Effector memory CD8-positive, alpha-beta T cell (primary cell): ENCODE measurements at regions not wholly inside any gene's neighbourhood (a gene's known extent, or its start where the extent isn't known, plus 50 kb on each side); places are given as distances from the start of the nearest gene placed in this dataset.

Source experiments
- ATAC-seq: fragments of 150-1000 bp; cut with Tn5 transposase; replicated peaks from 2 replicates; pipeline ENCODE4 v1.10.0; 2021; ENCODE audit warnings: mild to moderate bottlenecking, moderate library complexity
- DNase-seq, 3 experiments: peaks; one replicate each; pipeline ENCODE4 v3.0.0; 2021
- H3K27ac Mint-ChIP-seq, 2 donors: one replicate each; pipeline ENCODE4 v1.8.0; 2022; ENCODE audit warnings: mild to moderate bottlenecking in 2 of 2, mixed read lengths in 2 of 2, moderate library complexity in 2 of 2
- H3K27me3 Mint-ChIP-seq, 2 donors: one replicate each; pipeline ENCODE4 v1.8.0; 2022; ENCODE audit warnings: mixed read lengths in 2 of 2
- H3K36me3 Mint-ChIP-seq: one replicate; pipeline ENCODE4 v1.8.0; 2022; ENCODE audit warnings: mild to moderate bottlenecking, moderate library complexity, mixed read lengths; ENCODE audit not compliant: insufficient read depth
- H3K4me1 Mint-ChIP-seq, 2 donors: one replicate each; pipeline ENCODE4 v1.8.0; 2022; ENCODE audit warnings: low read depth in 2 of 2, mixed read lengths in 2 of 2
- H3K4me3 Mint-ChIP-seq, 2 donors: one replicate each; pipeline ENCODE4 v1.8.0; 2022; ENCODE audit warnings: mild to moderate bottlenecking in 2 of 2, mixed read lengths in 2 of 2, moderate library complexity in 2 of 2
- H3K9me3 Mint-ChIP-seq, 2 donors: one replicate each; pipeline ENCODE4 v1.8.0; 2022; ENCODE audit warnings: mixed read lengths in 2 of 2

GRCh38 chr4:56212774-56213173 is 174.5 kb downstream of the AASDH start:
- H3K4me3 Mint-ChIP-seq, result no peak overlapping the region
- ATAC-seq, result no peak
- no peak overlapping the region for H3K27ac Mint-ChIP-seq
- H3K4me1 Mint-ChIP-seq, result no peaks in the 10 kb centered on the region
- peaks cover 6 to 14% of the 10 kb centered on the region in 2 donors for H3K27me3 Mint-ChIP-seq
- no peak for DNase-seq
- H3K9me3 Mint-ChIP-seq, result peaks cover 4 to 8% of the 10 kb centered on the region in 2 donors
- H3K36me3 Mint-ChIP-seq, result no peaks in the 10 kb centered on the region

GRCh38 chr4:56211202-56211601 is 176.1 kb downstream of the AASDH start:
- Mint-ChIP-seq H3K27me3 (peaks cover 6 to 8% of the 10 kb centered on the region in 2 donors), H3K4me3 (no peak overlapping the region), H3K9me3 (peaks cover 4 to 8% of the 10 kb centered on the region in 2 donors), H3K36me3 (no peaks in the 10 kb centered on the region), H3K4me1 (no peaks in the 10 kb centered on the region), H3K27ac (no peak overlapping the region)
- no peak for DNase-seq
- no peak for ATAC-seq

- Mint-ChIP-seq H3K4me3 (no peak overlapping the region), H3K36me3 (no peaks in the 10 kb centered on the region), H3K27ac (no peak overlapping the region), H3K9me3 (peaks cover 4 to 8% of the 10 kb centered on the region in 2 donors), H3K4me1 (no peaks in the 10 kb centered on the region), H3K27me3 (peaks cover 4 to 6% of the 10 kb centered on the region in 2 donors)
- DNase-seq (no peak), ATAC-seq (no peak)
Measured at GRCh38 chr4:56210397-56210796, 176.9 kb downstream of the AASDH start.

DNA sequence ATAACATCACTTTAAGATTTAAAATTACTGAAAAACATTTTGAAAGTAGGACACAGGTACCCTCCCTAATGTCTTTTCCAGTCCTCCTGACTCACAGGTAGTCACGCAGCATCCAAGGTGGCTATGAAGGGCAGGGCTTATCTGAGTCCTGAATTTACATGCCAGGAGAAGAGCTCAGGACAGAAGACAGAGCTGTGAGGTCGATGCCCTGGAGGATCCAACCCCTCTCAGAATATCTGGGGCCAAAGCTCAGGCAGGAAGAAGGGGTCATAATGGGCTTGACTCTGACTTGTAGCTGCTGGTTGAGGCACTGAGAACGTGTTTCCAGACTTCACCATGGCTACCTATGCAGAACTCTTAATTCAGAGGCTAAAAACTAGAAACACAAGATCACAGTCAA is 177.5 kb downstream of the AASDH start:
- H3K9me3 Mint-ChIP-seq, result peaks cover 4 to 8% of the 10 kb centered on the region in 2 donors
- H3K27me3 Mint-ChIP-seq, result peaks cover 4 to 7% of the 10 kb centered on the region in 2 donors
- H3K36me3 Mint-ChIP-seq, result no peaks in the 10 kb centered on the region
- no peak overlapping the region for H3K27ac Mint-ChIP-seq
- DNase-seq (no peak), ATAC-seq (no peak)
- no peaks in the 10 kb centered on the region for H3K4me1 Mint-ChIP-seq
- no peak overlapping the region for H3K4me3 Mint-ChIP-seq

DNA sequence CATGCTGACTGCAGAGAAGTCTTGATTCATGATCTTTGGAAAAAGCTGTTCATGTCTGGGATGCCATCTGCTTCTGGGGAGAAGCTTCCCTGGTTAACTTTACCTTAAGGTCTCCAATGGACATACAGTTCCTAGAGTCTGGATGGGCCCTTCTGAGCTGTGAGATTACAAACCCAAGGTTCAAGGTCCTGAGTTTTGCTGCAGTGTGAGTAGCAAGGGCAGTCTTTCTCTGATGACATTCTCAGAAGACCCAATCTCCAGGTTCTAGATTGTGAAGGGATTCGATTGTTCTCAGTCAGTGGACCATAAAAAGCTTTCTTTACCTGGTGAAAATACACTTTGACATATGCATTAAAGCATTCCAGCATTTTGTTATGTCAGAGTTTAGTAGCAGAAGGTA is 179.2 kb downstream of the AASDH start:
- H3K4me3 Mint-ChIP-seq, result no peak overlapping the region
- ATAC-seq, result no peak
- no peaks in the 10 kb centered on the region for H3K36me3 Mint-ChIP-seq
- no peak for DNase-seq
- no peaks in the 10 kb centered on the region for H3K4me1 Mint-ChIP-seq
- no peak overlapping the region for H3K27ac Mint-ChIP-seq
- peaks cover 4 to 18% of the 10 kb centered on the region in 2 donors for H3K27me3 Mint-ChIP-seq
- H3K9me3 Mint-ChIP-seq, result peaks cover 4 to 8% of the 10 kb centered on the region in 2 donors

DNA sequence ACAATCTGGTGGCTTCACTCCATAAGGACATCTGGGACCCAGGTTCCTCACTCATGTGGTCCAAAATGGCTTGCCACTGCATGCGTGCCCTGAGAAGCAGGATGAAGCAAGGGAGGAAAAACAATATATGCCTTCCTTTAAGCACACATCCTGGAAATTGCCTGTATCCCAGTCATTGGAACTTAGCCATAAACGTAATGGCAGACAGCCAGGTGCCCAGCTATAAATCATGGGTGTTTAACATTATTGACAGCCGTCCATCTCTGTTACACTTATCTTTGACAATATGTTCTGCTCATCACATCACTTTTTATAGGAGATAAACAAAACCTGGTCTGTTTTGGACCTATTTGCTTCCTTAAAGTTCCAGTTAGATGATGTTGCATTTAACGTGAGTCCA is 181.0 kb downstream of the AASDH start:
- ATAC-seq, result no peak
- no peaks in the 10 kb centered on the region for H3K4me1 Mint-ChIP-seq
- peaks cover under 1 to 3% of the 10 kb centered on the region in 2 donors for H3K9me3 Mint-ChIP-seq
- H3K4me3 Mint-ChIP-seq, result no peak overlapping the region
- H3K27me3 Mint-ChIP-seq, result peaks cover 7 to 24% of the 10 kb centered on the region in 2 donors
- no peak for DNase-seq
- H3K36me3 Mint-ChIP-seq, result no peaks in the 10 kb centered on the region
- no peak overlapping the region for H3K27ac Mint-ChIP-seq

- Mint-ChIP-seq H3K27me3 (peaks cover 20 to 36% of the 10 kb centered on the region in 2 donors), H3K4me3 (no peak overlapping the region), H3K4me1 (peaks cover 0 to 2% of the 10 kb centered on the region in 2 donors), H3K27ac (no peak overlapping the region), H3K9me3 (no peaks in the 10 kb centered on the region), H3K36me3 (no peaks in the 10 kb centered on the region)
- no peak for DNase-seq
- no peak for ATAC-seq
Measured at GRCh38 chr4:56200275-56200674, 187.0 kb downstream of the AASDH start.

DNA sequence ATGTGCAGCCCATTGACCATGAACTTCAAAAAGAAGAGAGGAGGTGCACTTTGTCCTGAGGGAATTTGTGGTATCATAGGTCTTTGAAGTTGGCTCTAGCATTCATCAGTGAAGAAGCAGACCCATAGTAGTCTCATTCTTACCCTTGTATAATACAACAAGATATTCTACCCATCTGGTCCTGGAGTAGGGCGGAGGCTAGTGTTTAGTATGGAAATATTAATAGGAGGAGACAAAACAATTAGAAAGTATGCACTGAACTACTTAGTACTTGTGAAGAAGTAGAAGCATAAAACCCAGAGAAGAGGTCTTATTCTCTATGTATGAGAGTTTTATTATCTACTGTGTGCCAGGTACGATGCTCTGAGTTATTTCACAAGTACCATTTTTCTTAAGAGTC is 189.0 kb downstream of the AASDH start:
- Mint-ChIP-seq H3K4me3 (no peak overlapping the region), H3K4me1 (peaks cover 0 to 2% of the 10 kb centered on the region in 2 donors), H3K36me3 (no peaks in the 10 kb centered on the region), H3K27me3 (peaks cover 26 to 27% of the 10 kb centered on the region in 2 donors), H3K9me3 (no peaks in the 10 kb centered on the region), H3K27ac (no peak overlapping the region)
- no peak for ATAC-seq
- no peak for DNase-seq

DNA sequence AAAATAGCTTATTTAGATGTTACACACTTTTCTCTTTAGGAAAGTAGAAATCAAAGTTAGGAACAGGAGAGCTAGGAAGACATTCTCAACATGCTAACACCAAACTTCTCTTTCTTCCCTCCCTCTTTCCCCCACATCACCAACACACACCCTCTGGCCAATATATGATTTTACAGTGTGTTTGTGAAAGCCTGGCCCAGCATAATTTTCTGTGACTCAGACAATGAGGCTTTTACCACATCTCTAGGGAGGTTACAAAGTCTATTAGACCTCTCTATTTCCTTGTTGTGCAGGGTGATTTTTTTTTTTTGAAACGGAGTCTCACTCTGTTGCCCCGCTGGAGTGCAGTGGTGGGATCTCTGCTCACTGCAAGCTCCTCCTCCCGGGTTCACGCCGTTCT is 189.9 kb downstream of the AASDH start:
- H3K9me3 Mint-ChIP-seq, result no peaks in the 10 kb centered on the region

DNA sequence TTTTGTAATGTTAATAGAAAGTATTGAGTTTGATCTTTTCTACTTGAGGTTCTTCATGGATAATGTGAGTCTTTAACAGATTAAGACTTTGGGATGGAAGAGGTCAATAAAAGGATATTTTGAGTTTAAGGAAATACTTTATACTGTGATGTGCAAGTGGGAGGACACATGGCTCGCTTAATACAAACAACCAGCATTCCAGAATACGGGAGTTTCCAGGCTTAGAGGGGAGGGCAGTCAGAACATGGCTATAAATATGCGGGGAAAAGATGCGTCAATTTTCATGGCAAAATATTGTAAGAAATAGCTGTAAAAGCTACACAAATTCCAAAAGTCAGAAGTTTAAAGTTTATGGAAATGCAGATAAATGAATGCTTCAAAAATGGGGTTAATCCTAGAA is 192.3 kb downstream of the AASDH start:
- Mint-ChIP-seq H3K36me3 (no peaks in the 10 kb centered on the region), H3K27ac (no peak overlapping the region), H3K4me3 (no peak overlapping the region), H3K4me1 (peaks cover 0 to 2% of the 10 kb centered on the region in 2 donors), H3K27me3 (peaks cover 25 to 40% of the 10 kb centered on the region in 2 donors), H3K9me3 (no peaks in the 10 kb centered on the region)
- no peak for ATAC-seq
- DNase-seq, result no peak

More for the DNA sequence above, 189.9 kb downstream of the AASDH start:
- no peak for ATAC-seq
- H3K27ac Mint-ChIP-seq, result no peak overlapping the region
- H3K36me3 Mint-ChIP-seq, result no peaks in the 10 kb centered on the region
- DNase-seq, result no peak
- H3K27me3 Mint-ChIP-seq, result peaks cover 26 to 35% of the 10 kb centered on the region in 2 donors
- no peak overlapping the region for H3K4me3 Mint-ChIP-seq
- peaks cover 0 to 2% of the 10 kb centered on the region in 2 donors for H3K4me1 Mint-ChIP-seq

GRCh38 chr4:56191534-56191933 is 195.8 kb downstream of the AASDH start:
- Mint-ChIP-seq H3K4me3 (no peak overlapping the region), H3K4me1 (no peaks in the 10 kb centered on the region)
- no peak for ATAC-seq

GRCh38 chr4:56187688-56188087 is 199.6 kb downstream of the AASDH start:
- Mint-ChIP-seq H3K27ac (no peak overlapping the region), H3K4me3 (no peak overlapping the region), H3K27me3 (peaks cover 22 to 45% of the 10 kb centered on the region in 2 donors), H3K9me3 (no peaks in the 10 kb centered on the region), H3K36me3 (no peaks in the 10 kb centered on the region), H3K4me1 (no peaks in the 10 kb centered on the region)
- DNase-seq (no peak), ATAC-seq (no peak)

More at GRCh38 chr4:56191534-56191933, 195.8 kb downstream of the AASDH start:
- peaks cover 12 to 41% of the 10 kb centered on the region in 2 donors for H3K27me3 Mint-ChIP-seq
- no peak overlapping the region for H3K27ac Mint-ChIP-seq
- H3K9me3 Mint-ChIP-seq, result no peaks in the 10 kb centered on the region
- H3K36me3 Mint-ChIP-seq, result no peaks in the 10 kb centered on the region
- DNase-seq, result no peak

GRCh38 chr4:56186808-56187523 is 200.3 kb downstream of the AASDH start:
- no peak overlapping the region for H3K4me3 Mint-ChIP-seq
- H3K36me3 Mint-ChIP-seq, result no peaks in the 10 kb centered on the region
- H3K9me3 Mint-ChIP-seq, result no peaks in the 10 kb centered on the region
- no peak for DNase-seq
- peaks cover 24 to 42% of the 10 kb centered on the region in 2 donors for H3K27me3 Mint-ChIP-seq
- no peak overlapping the region for H3K27ac Mint-ChIP-seq
- no peaks in the 10 kb centered on the region for H3K4me1 Mint-ChIP-seq
- no peak for ATAC-seq

- DNase-seq (no peak), ATAC-seq (no peak)
- peaks cover 0 to under 1% of the 10 kb centered on the region in 2 donors for H3K4me1 Mint-ChIP-seq
- no peaks in the 10 kb centered on the region for H3K36me3 Mint-ChIP-seq
- H3K9me3 Mint-ChIP-seq, result no peaks in the 10 kb centered on the region
- no peak overlapping the region for H3K27ac Mint-ChIP-seq
- no peak overlapping the region for H3K4me3 Mint-ChIP-seq
- peaks cover 28 to 42% of the 10 kb centered on the region in 2 donors for H3K27me3 Mint-ChIP-seq
Measured at GRCh38 chr4:56185901-56186300, 201.4 kb downstream of the AASDH start.
